GM19043 (cell line): ENCODE measurements at regions not wholly inside any gene's neighbourhood (a gene's known extent, or its start where the extent isn't known, plus 50 kb on each side); places are given as distances from the start of the nearest gene placed in this dataset.

Experiments
- ATAC-seq: cut with Tn5 transposase; IDR thresholded peaks from one replicate; pipeline ENCODE4 v1.9.1; 2021; ENCODE audit warnings: low read depth; ENCODE audit not compliant: unreplicated experiment

DNA sequence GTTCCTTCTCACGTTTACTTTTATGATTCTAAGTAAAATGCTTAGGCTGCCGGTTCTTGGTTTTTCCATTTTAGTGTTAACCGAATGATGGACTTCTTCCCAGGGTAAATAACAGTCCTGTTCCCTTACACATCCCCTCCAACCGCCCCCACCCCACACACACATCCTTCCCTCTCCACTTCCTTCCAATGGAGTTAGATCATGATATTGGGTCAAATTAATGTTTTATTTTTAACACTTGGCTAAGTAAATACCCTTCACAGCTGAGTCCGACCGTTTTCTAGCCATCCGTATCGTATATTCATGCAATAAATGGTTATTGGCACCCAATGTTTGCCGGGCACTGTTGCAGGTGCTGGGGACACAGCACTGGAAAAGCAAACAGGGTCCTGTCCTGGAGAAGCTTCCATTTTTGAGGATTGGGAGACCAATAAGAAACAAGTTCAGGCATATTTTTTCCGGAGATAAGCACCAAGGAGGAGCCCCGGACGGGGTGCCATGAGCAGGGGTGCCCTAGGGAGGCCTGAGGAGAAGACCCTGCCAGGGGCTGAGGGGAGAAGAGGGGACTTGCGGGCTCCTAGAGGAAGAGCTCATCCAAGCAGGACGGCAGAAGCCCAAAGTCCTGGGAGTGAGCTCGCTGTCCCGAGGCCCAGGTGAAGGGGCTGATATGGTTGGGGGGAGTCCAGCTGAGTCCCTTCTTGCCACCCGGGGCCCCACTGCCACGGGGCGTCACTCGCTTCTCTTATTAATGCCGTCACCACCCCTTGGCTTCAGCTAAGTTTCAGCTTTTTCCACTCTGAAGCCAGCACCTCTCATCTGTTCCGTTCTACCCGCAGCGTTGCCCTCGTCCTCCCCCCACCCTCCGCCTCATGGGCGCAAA is 126.0 kb upstream of the RET start:
- ATAC-seq, result no peak

DNA sequence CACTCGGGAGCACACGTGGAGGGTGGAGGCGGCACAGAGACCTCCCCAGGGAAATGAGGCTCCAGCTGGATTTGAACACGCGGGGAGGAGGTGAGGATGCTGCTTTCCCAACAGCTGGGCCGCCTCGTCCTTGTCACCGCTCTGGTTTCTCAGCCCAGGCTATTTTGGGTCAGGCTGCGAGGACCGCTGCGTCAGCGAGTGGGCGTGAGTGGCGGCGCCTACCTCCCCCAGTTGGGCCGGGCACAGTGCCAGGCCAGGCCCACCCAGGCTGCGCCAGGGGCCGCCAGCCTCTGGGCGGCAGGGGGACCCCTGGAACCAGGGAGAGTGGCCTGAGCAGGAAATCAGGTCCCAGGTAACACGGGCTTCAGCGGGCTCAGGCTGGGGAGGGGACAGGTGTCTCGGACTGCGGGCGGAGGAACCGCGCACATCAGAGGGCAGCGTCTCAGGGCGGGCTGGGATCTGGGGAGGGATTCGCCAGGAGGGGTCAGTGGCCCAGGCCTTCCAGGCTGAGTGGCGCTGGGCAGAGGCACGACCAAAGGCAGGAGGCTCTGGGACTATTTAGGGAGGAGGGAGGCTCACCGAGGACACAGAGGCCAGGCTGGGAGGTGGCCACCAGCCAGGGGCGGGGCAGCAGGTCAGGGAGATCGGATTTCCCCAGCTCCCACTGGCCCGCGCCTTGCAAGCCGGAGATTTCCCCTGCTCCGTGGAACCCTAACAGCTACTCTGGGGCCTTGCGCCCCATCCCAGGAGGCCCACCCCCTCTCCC is 125.2 kb upstream of the RET start:
- ATAC-seq, result no peak

DNA sequence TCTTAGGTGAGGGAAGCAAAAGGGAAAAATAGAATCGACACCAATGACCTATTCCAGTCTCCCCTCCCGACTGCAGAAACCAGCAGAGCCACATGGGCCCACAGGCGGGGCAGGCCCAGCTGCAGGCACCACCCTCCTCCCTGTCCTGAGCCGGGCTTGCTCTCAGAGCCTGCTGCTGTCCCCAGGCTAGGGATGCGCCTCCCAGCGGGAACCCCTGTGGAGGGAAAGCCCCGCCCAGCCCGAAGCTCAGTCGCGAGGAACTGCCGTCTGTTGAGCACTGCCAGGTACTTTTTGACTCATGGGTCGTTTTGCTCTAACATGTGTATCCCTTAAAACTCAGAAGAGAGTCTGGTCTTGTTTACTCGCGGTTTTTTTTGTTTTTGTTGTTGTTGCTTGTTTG is 124.5 kb upstream of the RET start:
- ATAC-seq, result no peak

GRCh38 chr10:42952931-42953683 is 123.8 kb upstream of the RET start:
- no peak for ATAC-seq

GRCh38 chr10:42953684-42954674 is 122.9 kb upstream of the RET start:
- no peak for ATAC-seq

- no peak for ATAC-seq
Measured at GRCh38 chr10:42954766-42955492, 121.9 kb upstream of the RET start.

GRCh38 chr10:42955493-42955889 is 121.4 kb upstream of the RET start:
- ATAC-seq, result no peak

DNA sequence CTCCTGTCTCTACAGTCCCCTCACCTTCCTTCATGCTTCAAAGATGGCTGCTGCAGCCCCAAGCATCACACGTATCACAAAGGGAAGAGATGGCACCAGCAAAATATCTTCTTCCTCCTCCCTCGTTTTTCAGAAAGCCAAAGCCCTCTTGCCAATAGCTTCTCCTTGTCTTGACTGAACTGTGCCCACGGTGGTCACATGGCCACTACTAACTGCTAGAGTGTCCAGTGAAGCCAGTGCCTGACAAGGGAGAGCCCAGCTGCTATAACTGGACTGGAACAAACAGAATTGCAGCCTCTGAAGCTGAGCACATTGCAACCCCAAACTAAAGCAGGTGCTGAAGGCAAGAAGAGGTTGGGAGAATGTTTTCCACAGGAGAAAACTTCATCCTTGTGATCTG is 120.8 kb upstream of the RET start:
- no peak for ATAC-seq

GRCh38 chr10:42958142-42958868 is 118.6 kb upstream of the RET start:
- ATAC-seq, result no peak

GRCh38 chr10:42959833-42960232 is 117.0 kb upstream of the RET start:
- no peak for ATAC-seq

GRCh38 chr10:42960491-42960990 is 116.3 kb upstream of the RET start:
- ATAC-seq, result no peak

DNA sequence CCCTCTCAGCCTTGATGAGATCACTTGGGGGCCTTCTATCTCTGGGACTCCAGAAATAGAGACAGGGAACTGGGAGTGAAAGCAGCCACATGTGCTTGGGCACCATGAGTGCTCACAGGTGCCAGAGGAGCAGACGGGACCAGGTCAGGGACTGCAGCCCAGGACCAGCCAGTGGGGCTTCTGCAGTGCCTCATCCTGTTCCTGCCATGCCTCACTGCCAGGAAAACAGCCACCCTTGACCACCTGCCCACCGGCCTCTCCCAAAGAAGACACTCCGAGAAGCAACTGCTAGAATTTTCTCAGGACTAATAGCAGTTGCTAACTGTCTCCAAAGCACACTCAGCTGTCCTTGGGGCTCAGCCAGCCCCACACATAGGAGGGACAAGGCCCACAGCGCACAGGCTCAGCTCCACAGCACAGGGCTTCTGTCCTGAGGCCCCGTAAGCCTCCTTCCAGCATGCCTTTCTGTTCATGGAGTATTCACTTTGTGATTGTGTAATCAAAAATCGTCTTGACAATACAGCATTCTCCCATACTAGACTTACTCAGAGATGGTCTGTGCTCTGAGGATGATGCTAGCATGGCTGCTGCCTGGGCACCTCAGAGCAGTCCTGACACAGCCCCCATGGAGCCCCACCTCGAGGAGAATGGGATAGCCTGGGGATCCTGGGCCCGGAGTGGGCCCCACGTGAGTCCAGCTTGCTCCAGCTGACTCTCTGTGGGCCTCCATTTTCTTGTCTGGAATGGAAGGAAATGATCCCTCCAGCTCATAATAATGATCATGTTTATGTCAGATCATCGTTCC is 115.7 kb upstream of the RET start:
- ATAC-seq, result no peak

- no peak for ATAC-seq
Measured at GRCh38 chr10:42961796-42962109, 115.1 kb upstream of the RET start.

GRCh38 chr10:42962110-42962901 is 114.6 kb upstream of the RET start:
- ATAC-seq, result no peak

- no peak for ATAC-seq
Measured at GRCh38 chr10:42962902-42963231, 114.0 kb upstream of the RET start.

DNA sequence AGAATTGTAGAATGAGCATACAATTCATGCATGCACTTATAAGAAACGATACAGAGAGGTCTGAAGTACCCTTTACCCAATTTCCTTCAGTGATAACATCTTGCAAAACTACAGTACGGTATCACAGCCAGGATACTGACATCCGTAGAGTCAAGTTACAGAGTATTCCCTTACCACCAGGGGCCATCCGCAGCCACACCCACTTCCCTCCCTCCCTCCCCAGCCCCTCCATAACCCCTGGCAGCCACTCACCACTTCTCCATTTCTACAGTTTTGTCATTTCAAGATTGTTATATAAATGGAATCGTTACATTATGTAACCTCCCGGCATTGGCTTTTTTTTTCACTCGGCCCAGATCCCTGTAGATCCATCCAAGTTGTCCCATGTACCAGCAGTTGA is 113.6 kb upstream of the RET start:
- ATAC-seq, result no peak

DNA sequence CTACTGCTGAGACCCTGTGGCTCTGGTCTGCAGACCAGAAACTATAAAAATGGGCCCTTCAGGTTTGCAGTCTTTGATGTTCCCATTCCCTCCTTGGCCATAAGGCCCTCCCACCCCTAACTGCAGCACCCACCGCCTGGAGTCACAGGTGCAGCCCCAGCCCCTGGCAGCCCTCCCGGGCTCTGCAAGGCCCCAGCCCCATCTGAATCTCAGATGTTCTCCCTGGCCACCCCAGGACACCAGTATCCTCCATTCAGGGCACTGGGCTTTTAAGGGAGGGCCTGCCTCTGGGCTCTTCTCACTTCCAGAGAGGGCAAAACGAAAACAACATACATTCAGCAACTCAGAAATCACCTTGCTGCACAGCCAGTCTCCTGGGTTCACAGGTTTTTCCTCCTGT is 107.7 kb upstream of the RET start:
- no peak for ATAC-seq
